ENCODE measurements at regions not wholly inside any gene's neighbourhood (a gene's known extent, or its start where the extent isn't known, plus 50 kb on each side); places are given as distances from the start of the nearest gene placed in this dataset.

DNA sequence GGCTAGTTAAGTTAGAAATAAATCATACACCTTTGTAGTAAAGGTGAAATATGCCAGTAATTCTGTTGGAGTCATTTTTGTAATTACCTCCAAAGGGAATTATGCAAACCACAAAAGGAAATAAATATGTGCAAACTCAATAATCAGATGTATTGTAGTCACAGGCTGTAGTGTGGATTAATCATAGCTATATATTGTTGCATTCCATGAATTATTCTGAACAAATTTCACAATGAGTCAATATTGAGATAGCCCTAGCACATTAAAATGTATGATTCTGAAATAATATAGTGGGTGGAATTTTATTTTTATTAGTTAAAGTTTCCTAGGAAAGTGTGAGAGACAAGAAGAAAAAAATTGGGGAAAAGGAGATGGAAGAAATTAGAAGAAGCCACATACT lies 790.5 kb upstream of the PCDH20 start:
- H3K36me3 ChIP-seq (ENCODE audit: control insufficient read depth in 1 of 2, insufficient read depth in 2 of 2, low read length in 1 of 2) = no peaks in the 10 kb centered on the region
- no peak for ATAC-seq (ENCODE audit: low FRiP score)
- no peaks in the 10 kb centered on the region for H3K4me1 ChIP-seq (ENCODE audit: control insufficient read depth in 1 of 2, insufficient read depth in 2 of 2, low read length in 2 of 2)
- H3K27ac ChIP-seq (ENCODE audit: low read depth in 1 of 2, low read length in 2 of 2) = no peak overlapping the region
- no peaks in the 10 kb centered on the region for H3K9me3 ChIP-seq (ENCODE audit: control insufficient read depth, low read length)
- no peaks in the 10 kb centered on the region for H3K27me3 ChIP-seq (ENCODE audit: control insufficient read depth in 1 of 2, insufficient read depth in 2 of 2, low read length in 1 of 2)
- H3K4me3 ChIP-seq (ENCODE audit: low read length in 2 of 2) = no peak overlapping the region
- intact Hi-C loops (cut with DNase I) = no loop called here
- DNase-seq = no peak

GRCh38 chr13:62205273-62205672 lies 789.6 kb upstream of the PCDH20 start:
- Histone ChIP-seq H3K4me3 (ENCODE audit: low read length in 2 of 2) (no peak overlapping the region), H3K36me3 (ENCODE audit: control insufficient read depth in 1 of 2, insufficient read depth in 2 of 2, low read length in 1 of 2) (no peaks in the 10 kb centered on the region), H3K27me3 (ENCODE audit: control insufficient read depth in 1 of 2, insufficient read depth in 2 of 2, low read length in 1 of 2) (no peaks in the 10 kb centered on the region), H3K4me1 (ENCODE audit: control insufficient read depth in 1 of 2, insufficient read depth in 2 of 2, low read length in 2 of 2) (no peaks in the 10 kb centered on the region), H3K27ac (ENCODE audit: low read depth in 1 of 2, low read length in 2 of 2) (no peak overlapping the region), H3K9me3 (ENCODE audit: control insufficient read depth, low read length) (no peaks in the 10 kb centered on the region)
- WGBS, 2 donors = 66 to 67% methylated on average over 3 of the region's 3 CpGs
- intact Hi-C loops (cut with DNase I) = no loop called here
- ATAC-seq (ENCODE audit: low FRiP score) (no peak), DNase-seq (no peak)

DNA sequence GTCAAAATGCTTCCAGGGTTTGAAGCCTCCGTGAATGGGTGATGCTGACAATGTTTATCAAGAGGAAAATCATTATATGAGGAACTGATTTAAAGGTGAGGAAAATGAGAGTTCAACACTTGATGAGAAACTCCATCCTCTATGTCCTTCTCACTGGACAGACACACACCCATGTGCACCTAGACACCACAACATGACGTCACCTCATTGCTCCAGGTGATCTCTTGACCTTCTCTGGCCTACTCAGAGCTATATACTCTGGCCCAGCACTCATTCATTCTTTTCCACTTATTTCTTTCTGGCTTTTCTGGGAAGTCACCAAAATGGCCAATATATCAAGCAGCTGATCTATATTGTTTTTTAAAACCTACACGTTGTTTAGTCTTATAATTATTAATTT lies 778.7 kb upstream of the PCDH20 start:
- no peaks in the 10 kb centered on the region for H3K4me1 ChIP-seq (ENCODE audit: control insufficient read depth in 1 of 2, insufficient read depth in 2 of 2, low read length in 2 of 2)
- DNase-seq (no peak), ATAC-seq (ENCODE audit: low FRiP score) (no peak)
- WGBS, 2 donors = 58 to 71% methylated on average over 3 of the region's 3 CpGs
- H3K36me3 ChIP-seq (ENCODE audit: control insufficient read depth in 1 of 2, insufficient read depth in 2 of 2, low read length in 1 of 2) = no peaks in the 10 kb centered on the region
- intact Hi-C loops (cut with DNase I) = no loop called here
- no peak overlapping the region for H3K4me3 ChIP-seq (ENCODE audit: low read length in 2 of 2)
- peaks cover 1% of the 10 kb centered on the region for H3K9me3 ChIP-seq (ENCODE audit: control insufficient read depth, low read length)
- no peak overlapping the region for H3K27ac ChIP-seq (ENCODE audit: low read depth in 1 of 2, low read length in 2 of 2)
- H3K27me3 ChIP-seq (ENCODE audit: control insufficient read depth in 1 of 2, insufficient read depth in 2 of 2, low read length in 1 of 2) = no peaks in the 10 kb centered on the region

DNA sequence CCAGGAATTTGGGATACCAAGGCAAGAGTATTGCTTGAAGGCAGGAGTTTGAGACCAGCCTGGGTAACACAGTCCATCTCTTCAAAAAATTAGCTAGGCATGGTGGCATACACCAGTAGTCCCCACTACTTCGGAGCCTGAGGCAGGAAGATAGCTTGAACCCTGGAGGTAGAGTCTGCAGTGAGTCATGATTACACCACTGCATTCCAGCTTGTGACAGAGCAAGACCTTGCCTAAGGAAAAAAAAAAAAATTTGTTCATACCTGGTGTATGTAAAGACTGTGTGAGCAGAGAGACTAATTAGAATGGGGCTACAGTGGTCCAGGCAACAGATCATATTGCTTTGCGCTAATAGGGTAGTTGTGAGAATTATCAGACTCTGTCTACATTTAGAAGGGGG lies 778.3 kb upstream of the PCDH20 start:
- intact Hi-C loops (cut with DNase I) = no loop called here
- Histone ChIP-seq H3K27ac (ENCODE audit: low read depth in 1 of 2, low read length in 2 of 2) (no peak overlapping the region), H3K36me3 (ENCODE audit: control insufficient read depth in 1 of 2, insufficient read depth in 2 of 2, low read length in 1 of 2) (no peaks in the 10 kb centered on the region), H3K9me3 (ENCODE audit: control insufficient read depth, low read length) (peaks cover 1% of the 10 kb centered on the region), H3K27me3 (ENCODE audit: control insufficient read depth in 1 of 2, insufficient read depth in 2 of 2, low read length in 1 of 2) (no peaks in the 10 kb centered on the region), H3K4me3 (ENCODE audit: low read length in 2 of 2) (no peak overlapping the region), H3K4me1 (ENCODE audit: control insufficient read depth in 1 of 2, insufficient read depth in 2 of 2, low read length in 2 of 2) (no peaks in the 10 kb centered on the region)
- DNase-seq (no peak), ATAC-seq (ENCODE audit: low FRiP score) (no peak)
- 87 to 93% methylated on average over 2 of the region's 2 CpGs for WGBS, 2 donors

- Histone ChIP-seq H3K36me3 (ENCODE audit: control insufficient read depth in 1 of 2, insufficient read depth in 2 of 2, low read length in 1 of 2) (no peaks in the 10 kb centered on the region), H3K27me3 (ENCODE audit: control insufficient read depth in 1 of 2, insufficient read depth in 2 of 2, low read length in 1 of 2) (no peaks in the 10 kb centered on the region), H3K4me1 (ENCODE audit: control insufficient read depth in 1 of 2, insufficient read depth in 2 of 2, low read length in 2 of 2) (no peaks in the 10 kb centered on the region), H3K4me3 (ENCODE audit: low read length in 2 of 2) (no peak overlapping the region), H3K27ac (ENCODE audit: low read depth in 1 of 2, low read length in 2 of 2) (no peak overlapping the region), H3K9me3 (ENCODE audit: control insufficient read depth, low read length) (no peaks in the 10 kb centered on the region)
- ATAC-seq (ENCODE audit: low FRiP score) (no peak), DNase-seq (no peak)
- intact Hi-C loops (cut with DNase I) = no loop called here
- 23 to 33% methylated on average over 1 of the region's 1 CpG for WGBS, 2 donors
Measured at GRCh38 chr13:62185631-62186255, 770.1 kb upstream of the PCDH20 start.

GRCh38 chr13:62176051-62176450 lies 760.4 kb upstream of the PCDH20 start:
- no peaks in the 10 kb centered on the region for H3K9me3 ChIP-seq (ENCODE audit: control insufficient read depth, low read length)
- 68 to 73% methylated on average over 3 of the region's 3 CpGs for WGBS, 2 donors
- no peak overlapping the region for H3K4me3 ChIP-seq (ENCODE audit: low read length in 2 of 2)
- H3K36me3 ChIP-seq (ENCODE audit: control insufficient read depth in 1 of 2, insufficient read depth in 2 of 2, low read length in 1 of 2) = no peaks in the 10 kb centered on the region
- no peaks in the 10 kb centered on the region for H3K4me1 ChIP-seq (ENCODE audit: control insufficient read depth in 1 of 2, insufficient read depth in 2 of 2, low read length in 2 of 2)
- H3K27ac ChIP-seq (ENCODE audit: low read depth in 1 of 2, low read length in 2 of 2) = no peak overlapping the region
- DNase-seq (no peak), ATAC-seq (ENCODE audit: low FRiP score) (no peak)
- no peaks in the 10 kb centered on the region for H3K27me3 ChIP-seq (ENCODE audit: control insufficient read depth in 1 of 2, insufficient read depth in 2 of 2, low read length in 1 of 2)
- intact Hi-C loops (cut with DNase I) = no loop called here

- H3K36me3 ChIP-seq (ENCODE audit: control insufficient read depth in 1 of 2, insufficient read depth in 2 of 2, low read length in 1 of 2) = no peaks in the 10 kb centered on the region
- H3K27me3 ChIP-seq (ENCODE audit: control insufficient read depth in 1 of 2, insufficient read depth in 2 of 2, low read length in 1 of 2) = no peaks in the 10 kb centered on the region
- intact Hi-C loops (cut with DNase I) = no loop called here
- no peak overlapping the region for H3K27ac ChIP-seq (ENCODE audit: low read depth in 1 of 2, low read length in 2 of 2)
- H3K9me3 ChIP-seq (ENCODE audit: control insufficient read depth, low read length) = no peaks in the 10 kb centered on the region
- ATAC-seq (ENCODE audit: low FRiP score) (no peak), DNase-seq (no peak)
- H3K4me1 ChIP-seq (ENCODE audit: control insufficient read depth in 1 of 2, insufficient read depth in 2 of 2, low read length in 2 of 2) = no peaks in the 10 kb centered on the region
- no peak overlapping the region for H3K4me3 ChIP-seq (ENCODE audit: low read length in 2 of 2)
Measured at GRCh38 chr13:62173958-62174357, 758.3 kb upstream of the PCDH20 start.

GRCh38 chr13:62171697-62172096 lies 756.0 kb upstream of the PCDH20 start:
- 84 to 94% methylated on average over 2 of the region's 2 CpGs for WGBS, 2 donors
- DNase-seq = no peak
- H3K36me3 ChIP-seq (ENCODE audit: control insufficient read depth in 1 of 2, insufficient read depth in 2 of 2, low read length in 1 of 2) = no peaks in the 10 kb centered on the region
- no peaks in the 10 kb centered on the region for H3K9me3 ChIP-seq (ENCODE audit: control insufficient read depth, low read length)
- no peak overlapping the region for H3K27ac ChIP-seq (ENCODE audit: low read depth in 1 of 2, low read length in 2 of 2)
- no peak for ATAC-seq (ENCODE audit: low FRiP score)
- intact Hi-C loops (cut with DNase I) = no loop called here
- H3K27me3 ChIP-seq (ENCODE audit: control insufficient read depth in 1 of 2, insufficient read depth in 2 of 2, low read length in 1 of 2) = no peaks in the 10 kb centered on the region
- no peak overlapping the region for H3K4me3 ChIP-seq (ENCODE audit: low read length in 2 of 2)
- no peaks in the 10 kb centered on the region for H3K4me1 ChIP-seq (ENCODE audit: control insufficient read depth in 1 of 2, insufficient read depth in 2 of 2, low read length in 2 of 2)

DNA sequence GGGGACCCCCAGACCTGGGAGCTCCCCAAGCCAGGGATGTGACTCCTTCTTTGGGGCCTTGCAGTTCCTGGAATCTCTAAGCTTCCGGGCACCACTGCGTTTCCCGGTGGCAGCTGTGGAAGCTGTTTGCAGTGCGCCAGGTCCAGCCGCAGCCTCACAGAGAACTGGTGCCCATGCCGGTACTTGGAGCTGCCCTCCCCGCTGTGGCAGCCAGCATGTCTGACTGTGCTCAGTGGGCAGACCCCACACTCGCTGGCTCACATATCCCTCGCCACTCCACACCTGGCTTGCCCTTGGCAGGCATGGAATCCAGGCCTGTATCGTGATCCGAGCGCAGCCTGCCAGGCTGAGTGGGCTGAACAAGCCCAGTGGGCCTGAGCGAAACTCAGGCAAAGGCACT lies 753.2 kb upstream of the PCDH20 start:
- intact Hi-C loops (cut with DNase I) = no loop called here
- no peak for DNase-seq
- Histone ChIP-seq H3K27me3 (ENCODE audit: control insufficient read depth in 1 of 2, insufficient read depth in 2 of 2, low read length in 1 of 2) (no peaks in the 10 kb centered on the region), H3K36me3 (ENCODE audit: control insufficient read depth in 1 of 2, insufficient read depth in 2 of 2, low read length in 1 of 2) (no peaks in the 10 kb centered on the region), H3K4me3 (ENCODE audit: low read length in 2 of 2) (no peak overlapping the region), H3K27ac (ENCODE audit: low read depth in 1 of 2, low read length in 2 of 2) (no peak overlapping the region), H3K9me3 (ENCODE audit: control insufficient read depth, low read length) (no peaks in the 10 kb centered on the region), H3K4me1 (ENCODE audit: control insufficient read depth in 1 of 2, insufficient read depth in 2 of 2, low read length in 2 of 2) (no peaks in the 10 kb centered on the region)
- no peak for ATAC-seq (ENCODE audit: low FRiP score)
- WGBS, 2 donors = 94 to 95% methylated on average over 13 of the region's 13 CpGs
